ENCODE measurements at regions not wholly inside any gene's neighbourhood (a gene's known extent, or its start where the extent isn't known, plus 50 kb on each side); places are given as distances from the start of the nearest gene placed in this dataset.
A peak's percentile ranks its signal among the peaks of the same experiment; 100 is the strongest.

- no peak for DNase-seq (ENCODE audit: low spot score)
Observed at GRCh38 chr13:33628662-33629061, 189.3 kb upstream of the RFC3 start.

- no peak for DNase-seq (ENCODE audit: low spot score)
Observed at GRCh38 chr13:33629605-33630360, 188.2 kb upstream of the RFC3 start.

- no peak for DNase-seq (ENCODE audit: low spot score)
Observed at GRCh38 chr13:33633701-33634545, 184.0 kb upstream of the RFC3 start.

DNA sequence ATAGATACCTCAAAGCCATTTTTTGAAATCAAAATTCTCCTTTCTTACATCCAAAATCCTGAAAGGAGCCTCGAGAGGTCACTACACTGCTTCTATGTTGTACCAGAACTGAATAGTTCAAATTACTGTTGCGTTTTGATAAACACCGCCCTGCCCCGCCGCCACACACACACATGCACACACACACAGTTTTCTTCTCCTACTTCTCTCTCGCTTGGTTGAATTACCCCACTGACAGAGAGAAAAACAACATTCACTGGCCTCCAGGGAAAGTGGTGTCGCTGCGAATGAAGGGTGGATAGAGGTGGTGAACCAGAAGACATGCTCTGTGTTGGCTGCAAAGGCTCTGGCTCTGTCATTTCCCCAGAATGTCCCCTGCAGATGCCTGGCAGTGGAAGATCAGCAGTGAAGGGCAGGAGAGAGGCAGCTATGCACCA is 183.4 kb upstream of the RFC3 start:
- DNase-seq (ENCODE audit: low spot score), result no peak

DNA sequence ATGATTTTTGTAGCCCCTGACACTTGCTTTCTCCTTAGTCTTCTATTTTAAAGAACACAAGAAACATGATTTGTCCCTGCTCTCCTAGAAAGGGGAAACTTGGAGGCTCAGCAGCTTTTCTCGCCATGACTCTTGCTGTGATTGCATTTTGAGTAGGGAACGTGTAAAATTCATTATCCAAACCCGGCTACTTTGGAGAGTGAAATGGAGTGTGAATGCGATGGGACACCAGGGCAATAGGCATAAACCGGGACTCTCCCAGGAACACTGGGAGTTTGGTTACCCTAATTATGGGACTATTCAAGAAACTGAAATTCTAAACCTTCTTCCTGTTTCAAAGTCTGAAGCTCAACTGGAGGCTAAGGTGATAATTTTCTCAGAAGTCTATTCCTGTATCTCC is 181.7 kb upstream of the RFC3 start:
- no peak for DNase-seq (ENCODE audit: low spot score)

DNA sequence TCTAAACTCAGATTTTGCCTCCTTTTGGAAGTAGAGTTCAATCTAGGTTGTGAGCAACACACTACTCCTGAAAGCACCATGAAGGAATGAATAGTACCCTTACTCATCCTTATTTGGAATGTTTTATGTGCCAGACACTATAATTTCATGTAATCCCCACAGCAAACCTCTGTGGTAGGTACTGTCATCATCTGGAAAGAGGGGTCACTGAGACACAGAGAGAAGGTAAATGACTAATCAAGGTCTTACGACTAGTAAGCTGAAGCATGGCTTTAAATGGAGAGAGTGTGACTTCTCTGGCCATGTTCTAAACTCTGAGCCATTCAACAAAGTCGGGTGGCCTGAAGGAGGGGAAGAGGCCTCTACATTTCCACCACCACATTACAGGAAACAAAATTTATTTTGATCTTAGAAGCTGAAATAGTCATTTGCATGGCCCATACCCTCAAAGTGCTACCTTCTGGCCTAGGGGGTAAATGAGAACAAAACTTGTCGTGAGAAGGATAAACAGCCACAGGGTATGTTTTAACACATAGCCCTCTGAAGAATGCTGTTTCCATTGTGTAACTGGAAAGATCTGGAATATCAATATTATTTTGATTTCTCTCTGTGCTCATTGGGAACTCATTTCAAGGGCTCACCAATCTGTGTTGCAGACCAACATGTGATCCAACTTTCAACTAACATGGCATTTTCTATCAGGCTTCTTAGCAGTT is 180.8 kb upstream of the RFC3 start:
- DNase-seq (ENCODE audit: low spot score), result no peak

DNA sequence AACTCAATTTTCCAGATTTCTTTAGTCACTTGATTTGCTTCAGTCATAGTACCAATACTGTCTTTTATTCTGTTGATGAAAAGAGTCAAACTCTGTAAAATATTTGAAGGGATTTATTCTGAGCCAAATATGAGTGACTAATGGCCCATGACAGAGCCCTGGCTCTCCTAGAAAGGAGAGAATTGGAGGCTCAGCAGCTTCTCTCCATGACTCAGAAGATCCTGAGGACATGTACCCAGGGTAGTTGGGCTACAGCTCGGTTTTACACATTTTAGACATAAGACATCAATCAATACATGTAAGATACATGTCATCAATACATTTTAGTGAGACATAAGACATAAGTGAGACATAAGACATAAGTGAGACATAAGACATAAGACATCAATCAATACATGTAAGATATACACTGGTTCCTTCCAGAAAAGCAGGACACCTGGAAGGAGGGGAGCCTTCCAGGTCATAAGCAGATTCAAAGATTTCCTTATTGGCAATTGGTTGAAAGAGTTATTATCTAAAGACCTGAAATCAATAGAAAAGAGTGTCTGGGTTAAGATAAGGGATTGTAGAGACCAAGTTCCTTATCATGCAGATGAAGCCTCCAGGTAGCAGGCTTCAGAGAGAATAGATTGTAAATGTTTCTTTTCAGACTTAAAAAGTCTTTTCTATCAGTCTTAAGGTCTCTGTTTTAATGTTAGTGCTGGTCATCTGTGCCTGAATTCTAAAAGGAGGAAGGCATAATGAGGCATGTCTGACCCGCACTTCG is 179.8 kb upstream of the RFC3 start:
- DNase-seq (ENCODE audit: low spot score), result no peak

GRCh38 chr13:33639158-33639557 is 178.8 kb upstream of the RFC3 start:
- no peak for DNase-seq (ENCODE audit: low spot score)

- no peak for DNase-seq (ENCODE audit: low spot score)
Observed at GRCh38 chr13:33639626-33640080, 178.3 kb upstream of the RFC3 start.

DNA sequence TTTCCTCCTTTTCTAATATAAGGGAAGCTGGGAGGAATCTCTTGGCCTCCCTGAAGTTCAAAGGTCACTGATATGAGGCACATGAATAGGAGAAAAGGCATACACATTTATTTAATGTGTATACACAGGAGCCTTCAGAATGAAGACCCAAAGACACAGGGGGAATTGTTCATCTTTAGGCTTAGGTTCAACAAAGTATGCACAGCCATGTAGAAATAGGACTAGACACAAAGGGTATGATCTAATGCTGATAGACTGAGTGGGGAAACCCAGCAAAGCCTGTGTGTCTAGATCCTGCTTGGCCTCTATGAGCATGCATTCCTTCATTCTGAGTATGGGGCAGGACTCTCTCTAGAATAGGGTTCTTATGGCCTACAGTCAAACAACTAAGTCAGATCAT is 177.1 kb upstream of the RFC3 start:
- no peak for DNase-seq (ENCODE audit: low spot score)

GRCh38 chr13:33642374-33643065 is 175.4 kb upstream of the RFC3 start:
- DNase-seq (ENCODE audit: low spot score), result peak; percentile 49

DNA sequence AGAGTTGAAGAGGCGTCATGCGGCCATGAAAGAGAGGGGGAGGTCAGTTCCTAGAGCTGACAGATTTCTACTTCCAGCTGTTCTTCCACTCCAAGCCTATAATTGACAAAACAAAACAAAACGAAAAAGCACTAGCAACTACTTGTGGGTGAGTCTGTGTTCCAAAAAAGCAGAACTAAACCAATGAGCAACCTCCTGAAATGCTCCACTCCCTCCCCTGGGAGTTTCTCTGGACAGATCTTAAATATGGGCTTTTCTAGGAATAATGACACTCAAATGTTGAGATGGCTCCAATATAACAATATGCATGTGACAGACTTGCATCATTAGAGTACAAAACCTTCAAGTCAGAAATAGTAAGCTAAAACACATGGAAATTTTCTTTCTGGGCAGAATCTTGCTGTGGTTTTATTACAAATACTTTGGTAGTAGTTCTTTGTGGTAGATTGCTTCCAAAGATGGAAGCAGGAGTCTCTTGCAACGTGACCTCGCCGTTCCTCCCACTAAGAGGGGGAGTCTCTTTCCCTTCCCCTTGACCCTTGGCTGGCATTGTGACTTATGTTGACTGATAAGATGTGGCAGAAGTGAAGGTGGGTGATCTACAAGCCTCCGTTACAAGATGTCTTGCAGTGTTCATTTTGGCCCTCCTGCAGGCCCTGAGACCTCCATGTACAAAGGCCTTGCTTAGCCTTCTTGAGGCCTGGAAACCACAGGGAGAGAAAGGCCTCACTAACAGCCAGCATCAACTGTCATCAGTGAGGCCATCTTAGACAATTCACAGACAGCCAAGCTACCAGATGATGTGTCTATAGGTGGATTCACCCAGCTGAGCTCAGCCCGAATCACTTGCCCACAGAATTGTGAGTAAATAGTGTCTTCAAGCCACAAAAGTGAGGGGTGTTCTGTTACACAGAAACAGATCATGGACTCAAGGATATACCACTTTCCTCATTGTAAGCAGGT is 173.1 kb upstream of the RFC3 start:
- DNase-seq (ENCODE audit: low spot score), result no peak

GRCh38 chr13:33645591-33646554 is 172.1 kb upstream of the RFC3 start:
- no peak for DNase-seq (ENCODE audit: low spot score)

DNA sequence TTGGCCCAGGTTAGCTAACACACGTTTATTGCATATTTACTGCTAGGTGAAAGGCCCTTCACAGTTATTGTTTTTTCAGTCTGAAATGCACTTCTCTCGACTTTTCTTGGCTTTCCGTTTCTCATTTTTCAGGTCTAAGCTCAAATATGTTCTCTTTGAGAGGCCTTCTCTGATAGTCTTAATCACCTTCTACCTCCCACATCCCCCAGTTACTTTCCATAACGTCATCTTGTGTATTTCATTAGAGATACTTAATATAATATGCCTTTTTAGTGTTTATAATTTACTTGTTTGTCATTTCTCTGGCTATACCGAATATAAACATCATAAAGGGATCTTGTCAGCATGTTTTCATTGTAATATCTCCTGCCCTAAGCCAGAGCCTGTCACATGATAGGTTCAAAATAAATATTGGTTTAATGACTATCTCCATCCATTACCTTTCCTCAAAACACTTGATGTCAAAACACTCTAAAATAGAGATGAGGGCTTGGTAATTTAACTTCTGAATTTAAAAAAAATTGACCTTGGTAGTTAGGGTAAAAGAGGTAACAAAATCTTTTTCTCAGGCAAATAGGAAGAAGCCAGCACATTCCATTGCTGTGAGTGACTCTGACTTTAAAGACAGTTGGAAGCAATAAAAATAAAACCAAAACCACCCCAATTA is 168.6 kb upstream of the RFC3 start:
- DNase-seq (ENCODE audit: low spot score), result no peak

DNA sequence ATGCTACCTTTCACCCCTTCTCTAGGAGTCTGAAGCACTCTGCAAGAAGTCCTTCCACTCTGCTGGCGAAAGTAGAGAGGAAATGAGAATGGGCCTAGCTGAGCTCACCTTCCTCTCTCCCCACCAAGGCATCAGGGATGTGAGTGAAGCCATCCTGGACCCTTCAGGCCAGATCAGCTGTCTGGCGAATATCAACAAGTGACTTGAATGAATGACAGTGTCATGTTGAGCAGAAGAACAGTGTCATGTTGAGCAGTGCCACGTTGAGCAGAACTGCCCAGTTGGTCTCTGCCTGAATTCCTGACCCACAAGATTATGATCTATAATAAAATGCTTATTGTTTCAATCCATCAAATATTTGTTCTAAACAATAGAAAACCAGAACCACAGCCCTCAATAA is 166.2 kb upstream of the RFC3 start:
- no peak for DNase-seq (ENCODE audit: low spot score)

DNA sequence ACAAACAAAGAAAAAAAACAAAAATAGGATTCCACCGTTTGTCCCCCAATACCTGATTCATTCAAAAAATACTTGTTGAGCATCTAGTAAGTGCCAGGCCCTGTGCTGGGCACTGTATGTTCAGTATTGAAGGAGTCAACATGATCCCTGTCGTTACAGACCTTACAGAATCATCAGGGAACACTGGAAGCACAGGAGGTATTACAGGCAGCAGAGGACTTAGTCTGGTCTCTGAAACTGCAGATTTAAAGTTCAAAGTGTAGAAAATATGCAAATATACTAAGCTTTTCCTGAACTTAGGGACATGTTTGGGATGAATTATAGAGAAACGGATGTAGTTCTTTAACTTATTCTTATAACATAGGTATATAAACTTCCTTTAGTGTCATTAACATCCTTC is 160.7 kb upstream of the RFC3 start:
- DNase-seq (ENCODE audit: low spot score), result no peak

DNA sequence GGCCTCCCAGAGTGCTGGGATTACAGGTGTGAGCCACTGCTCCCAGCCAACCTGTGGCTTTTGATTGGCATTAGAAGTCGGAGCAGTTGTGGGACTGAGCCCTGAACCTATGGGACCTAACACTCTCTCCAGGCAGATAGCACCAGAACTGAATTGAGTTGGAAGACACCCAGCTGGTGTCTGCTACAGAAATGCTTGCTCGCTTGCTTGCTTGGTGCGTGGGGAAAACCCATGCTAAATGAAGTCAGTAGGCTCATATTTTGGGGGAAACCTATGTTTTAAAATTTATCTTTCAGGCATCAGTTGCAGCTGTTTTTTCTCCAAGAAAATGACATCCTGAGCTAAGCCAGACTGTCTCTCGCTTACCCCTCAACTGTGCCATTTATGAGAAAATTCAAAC is 158.5 kb upstream of the RFC3 start:
- no peak for DNase-seq (ENCODE audit: low spot score)

GRCh38 chr13:33659894-33660293 is 158.1 kb upstream of the RFC3 start:
- no peak for DNase-seq (ENCODE audit: low spot score)

All from HuH-7 (cell line).